ENCODE measurements at regions not wholly inside any gene's neighbourhood (a gene's known extent, or its start where the extent isn't known, plus 50 kb on each side); places are given as distances from the start of the nearest gene placed in this dataset.

- TF ChIP-seq EZH2 (IDR thresholded peaks at IDR 0.05; ENCODE audit: borderline replicate concordance): no peak
- no peak for TF ChIP-seq EZH2phosphoT487 (IDR thresholded peaks at IDR 0.05; ENCODE audit: low read depth, severe bottlenecking, unreplicated experiment)
- TF ChIP-seq CTCF (IDR thresholded peaks at IDR 0.05; ENCODE audit: poor library complexity): no peak
These were observed 581.5 kb downstream of the CCDC171 start for GRCh38 chr9:16134351-16134750.
